COLO829 (cell line): ENCODE measurements at regions not wholly inside any gene's neighbourhood (a gene's known extent, or its start where the extent isn't known, plus 50 kb on each side); places are given as distances from the start of the nearest gene placed in this dataset.
"Not testable (repeated sequence)": the region's sequence is repeated elsewhere in the genome, so short reads cannot be mapped to it uniquely, and the experiment has no call there.

ENCODE experiments used
- DNase-seq: peaks from one replicate; pipeline ENCODE4 v3.0.0; 2012; ENCODE audit warnings: low spot score

DNA sequence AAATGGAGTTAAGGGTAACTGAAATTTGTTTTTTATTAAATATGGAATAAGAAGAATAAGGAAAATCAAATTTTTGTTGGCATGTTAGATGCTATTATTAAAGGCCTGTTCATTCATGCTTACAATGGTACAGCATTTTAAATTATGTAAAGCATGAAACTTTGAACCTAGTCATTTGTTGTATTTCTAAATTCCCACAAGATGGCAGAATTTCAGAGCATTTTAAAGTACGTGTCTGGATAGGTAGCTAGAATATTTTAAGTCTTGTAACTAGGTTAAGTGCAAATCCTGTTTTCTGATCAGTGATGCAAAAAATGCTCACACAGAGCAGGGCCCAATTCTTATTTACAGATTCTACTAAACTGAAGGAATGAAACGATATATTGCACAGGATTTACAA lies 585.6 kb upstream of the MIS18BP1 start:
- peak; percentile 13 for DNase-seq

DNA sequence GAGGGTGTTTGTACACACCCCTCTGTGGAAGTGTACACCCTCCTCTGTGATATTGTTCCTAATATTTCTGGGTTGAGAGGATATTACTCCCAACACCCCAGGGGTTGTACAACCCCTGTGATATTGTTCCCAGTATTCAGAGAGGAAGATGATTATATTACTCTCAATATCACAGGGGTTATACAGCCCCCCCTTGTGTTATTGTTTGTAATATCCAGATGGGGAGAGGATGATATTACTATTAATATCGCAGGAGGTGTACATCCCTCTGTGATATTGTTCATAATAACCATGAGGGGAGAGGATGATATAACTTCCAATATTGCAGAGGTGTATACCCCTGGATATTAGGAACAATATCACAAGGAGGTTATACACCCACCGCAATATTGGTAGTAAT lies 566.1 kb upstream of the MIS18BP1 start:
- no peak for DNase-seq

DNA sequence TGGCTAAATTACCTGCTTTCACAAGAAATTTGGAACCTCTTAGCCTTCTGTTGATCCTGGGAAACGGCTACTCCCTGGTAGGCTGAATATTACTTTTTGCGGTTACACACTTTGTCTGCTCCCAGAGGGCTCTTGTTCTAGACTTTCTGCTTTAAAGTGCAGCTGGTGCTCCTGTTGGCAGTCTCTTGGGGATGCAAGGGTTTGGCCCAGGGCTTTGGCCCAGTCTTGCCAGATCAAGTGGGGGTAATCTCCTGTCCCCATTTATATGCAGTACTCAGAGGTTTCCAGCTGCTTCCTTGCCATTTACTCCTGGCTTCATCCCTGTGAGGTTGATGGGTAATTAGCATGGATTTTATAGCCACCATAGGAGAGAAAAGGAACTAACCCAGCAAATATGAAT lies 558.2 kb upstream of the MIS18BP1 start:
- DNase-seq = no peak

DNA sequence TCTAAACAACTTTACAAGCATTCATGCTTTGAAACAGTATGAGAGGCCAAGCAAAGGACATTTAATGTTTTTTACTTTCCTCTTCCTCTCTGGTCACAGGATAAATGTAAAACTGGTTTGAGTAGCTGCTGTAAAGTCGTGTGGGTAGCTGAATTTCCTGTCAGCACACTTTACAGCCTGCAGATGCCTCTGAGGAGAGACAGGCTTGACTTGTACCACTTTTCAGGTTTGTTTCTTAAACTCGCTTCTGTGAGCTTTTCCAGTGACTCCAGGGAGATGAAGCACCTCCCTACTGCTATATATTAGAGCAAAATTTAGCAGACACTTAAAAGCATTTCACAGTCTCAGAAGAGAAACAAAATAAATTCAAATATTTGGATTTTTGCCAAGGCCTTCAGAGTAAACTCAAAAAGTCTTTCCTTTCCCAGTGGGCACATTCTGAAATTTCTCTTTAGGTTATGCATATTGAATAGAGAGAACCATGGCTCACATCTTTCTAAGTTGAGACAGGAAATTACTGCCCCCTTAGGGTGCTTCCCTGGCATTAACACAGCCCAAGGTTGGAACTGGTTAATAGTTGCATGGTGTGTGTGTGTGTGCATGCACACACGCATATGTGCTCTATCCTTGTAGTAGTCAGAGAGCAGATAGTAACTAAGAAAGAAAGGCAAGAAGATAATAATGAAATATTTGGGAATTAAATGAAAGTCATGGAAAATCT lies 557.3 kb upstream of the MIS18BP1 start:
- DNase-seq = peak; percentile 45

DNA sequence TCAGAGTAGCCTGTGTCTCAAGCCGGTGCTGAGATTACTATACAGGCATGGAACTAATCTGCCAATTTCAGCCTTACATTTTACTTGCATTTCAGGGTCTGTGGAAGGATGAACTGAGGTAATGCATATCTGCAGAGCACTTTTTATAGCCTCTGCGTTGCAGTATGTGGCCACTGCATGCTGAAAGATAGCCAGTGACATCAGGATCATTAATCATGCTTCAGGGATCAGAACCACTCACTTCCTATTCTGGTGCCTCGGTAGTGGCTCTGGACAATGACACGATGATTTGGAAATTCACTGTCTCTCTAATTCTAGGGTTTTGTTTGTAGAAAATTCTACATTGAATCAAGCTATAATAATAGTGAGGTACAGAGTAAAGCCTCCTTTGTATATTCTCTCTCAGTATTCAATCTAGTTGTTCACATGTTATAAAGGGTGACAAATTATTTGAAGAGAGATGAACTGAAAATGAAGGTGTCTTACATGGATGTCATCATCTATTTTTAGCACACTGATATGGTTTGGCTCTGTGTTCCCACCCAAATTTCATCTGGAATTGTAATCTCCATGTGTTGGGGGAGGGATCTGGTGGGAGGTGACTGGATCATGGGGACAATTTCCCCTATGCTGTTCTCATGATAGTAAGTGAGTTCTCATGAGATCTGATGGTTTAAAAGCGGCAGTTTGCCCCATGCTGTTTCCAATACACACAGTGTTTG lies 554.3 kb upstream of the MIS18BP1 start:
- no peak for DNase-seq

DNA sequence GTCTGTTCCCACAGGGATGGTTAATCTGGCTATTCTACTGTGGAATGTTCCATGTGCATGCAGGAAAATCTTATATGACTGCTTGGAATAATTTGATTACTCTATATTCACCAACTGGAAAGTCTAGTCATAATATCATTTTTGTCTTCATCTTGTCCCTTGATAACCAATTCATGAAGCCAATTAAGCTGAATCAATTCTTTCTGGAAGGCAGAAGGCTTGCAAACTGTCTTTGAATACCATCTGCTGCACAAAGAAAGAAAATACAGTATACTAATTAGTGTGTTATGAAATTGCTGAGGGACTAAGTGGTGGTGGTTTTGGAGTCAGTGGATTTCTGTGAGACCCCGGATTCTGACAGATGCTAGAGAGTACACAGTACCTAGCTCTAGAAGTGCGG lies 546.5 kb upstream of the MIS18BP1 start:
- DNase-seq = no peak

DNA sequence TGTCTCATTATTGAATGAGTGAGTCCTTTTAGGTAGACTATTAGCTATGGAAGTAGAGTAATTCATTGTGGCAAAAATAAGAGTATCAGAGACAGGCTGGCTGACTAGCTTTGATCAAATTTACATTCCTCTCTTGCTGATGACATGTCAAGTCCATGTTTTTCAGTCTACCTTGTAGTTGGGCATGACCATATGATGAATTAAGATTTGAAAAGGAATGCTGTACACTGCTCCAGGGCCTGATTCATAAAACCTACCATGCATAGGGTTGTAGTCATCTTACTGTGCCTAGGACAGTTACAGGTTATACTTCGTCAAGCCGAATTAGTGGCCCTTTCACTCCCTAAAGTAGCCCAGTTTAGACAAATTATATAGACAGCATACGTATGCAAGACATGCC lies 545.7 kb upstream of the MIS18BP1 start:
- no peak for DNase-seq

DNA sequence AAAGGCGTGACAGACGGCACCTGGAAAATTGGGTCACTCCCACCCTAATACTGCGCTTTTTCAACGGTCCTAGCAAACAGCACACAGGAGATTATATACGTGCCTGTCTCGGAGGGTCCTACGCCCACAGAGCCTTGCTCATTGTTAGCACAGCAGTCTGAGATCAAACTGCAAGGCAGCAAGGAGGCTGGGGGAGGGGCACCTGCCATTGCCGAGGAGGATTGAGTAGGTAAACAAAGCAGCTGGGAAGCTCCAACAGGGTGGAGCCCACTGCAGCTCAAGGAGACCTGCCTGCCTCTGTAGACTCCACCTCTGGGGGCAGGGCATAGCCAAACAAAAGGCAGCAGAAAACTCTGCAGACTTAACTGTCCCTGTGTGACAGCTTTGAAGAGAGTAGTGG lies 543.0 kb upstream of the MIS18BP1 start:
- DNase-seq = not testable (repeated sequence)

DNA sequence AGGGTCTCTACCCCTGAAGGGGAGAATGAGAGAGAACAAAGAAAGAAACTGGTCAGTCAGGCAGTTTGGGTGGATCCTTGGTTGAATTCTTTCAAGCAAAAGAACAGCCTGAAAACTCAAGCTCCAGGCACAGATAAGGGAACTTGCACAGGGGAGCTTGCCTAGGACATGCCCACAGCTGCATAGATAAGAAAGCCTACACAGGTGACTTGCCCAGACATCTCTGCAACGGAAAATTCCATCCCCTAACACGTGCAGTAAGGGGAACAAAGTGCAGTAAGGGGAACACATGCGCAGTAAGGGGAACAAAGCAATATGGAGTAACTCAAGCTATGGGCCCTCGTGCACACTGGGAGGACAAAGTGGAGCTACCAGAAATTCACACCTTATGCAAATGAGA lies 540.1 kb upstream of the MIS18BP1 start:
- no peak for DNase-seq

DNA sequence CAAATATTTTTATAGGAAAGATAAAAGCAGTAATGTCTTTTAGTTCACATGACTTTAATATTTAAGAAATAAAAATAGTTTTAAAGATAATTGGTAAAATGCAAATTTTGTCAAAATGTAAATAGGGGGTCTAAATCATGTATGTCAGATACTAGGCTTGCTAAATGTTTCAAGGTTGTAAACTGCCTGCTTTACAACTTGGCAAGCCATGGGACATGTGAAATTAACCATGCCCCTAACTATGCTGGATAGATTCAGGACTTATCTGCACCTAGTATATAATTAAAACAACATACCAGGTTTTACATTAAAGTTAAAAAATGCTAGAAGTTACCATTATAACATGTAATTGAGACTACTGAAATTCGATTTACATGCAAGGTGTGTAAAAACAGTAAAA lies 537.3 kb upstream of the MIS18BP1 start:
- no peak for DNase-seq

DNA sequence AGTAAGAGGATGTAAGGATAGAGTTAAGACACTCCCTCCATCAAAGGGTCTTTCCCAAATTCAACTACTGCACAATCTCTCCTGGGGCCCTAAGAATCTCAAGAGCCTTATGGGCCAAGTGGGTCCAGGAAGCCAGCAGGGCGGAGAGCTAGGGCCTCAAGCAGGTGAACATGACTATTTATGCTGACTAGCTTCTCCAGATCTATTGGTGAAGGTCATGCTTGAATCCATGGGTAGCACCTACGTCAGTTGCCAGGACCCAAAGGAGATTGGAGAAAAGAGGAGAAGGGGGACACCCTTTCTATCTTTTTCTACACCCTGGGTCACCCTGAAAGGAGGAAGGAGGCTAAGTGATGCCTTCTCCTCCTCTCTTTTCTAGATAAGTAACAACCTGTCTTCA lies 534.2 kb upstream of the MIS18BP1 start:
- no peak for DNase-seq

DNA sequence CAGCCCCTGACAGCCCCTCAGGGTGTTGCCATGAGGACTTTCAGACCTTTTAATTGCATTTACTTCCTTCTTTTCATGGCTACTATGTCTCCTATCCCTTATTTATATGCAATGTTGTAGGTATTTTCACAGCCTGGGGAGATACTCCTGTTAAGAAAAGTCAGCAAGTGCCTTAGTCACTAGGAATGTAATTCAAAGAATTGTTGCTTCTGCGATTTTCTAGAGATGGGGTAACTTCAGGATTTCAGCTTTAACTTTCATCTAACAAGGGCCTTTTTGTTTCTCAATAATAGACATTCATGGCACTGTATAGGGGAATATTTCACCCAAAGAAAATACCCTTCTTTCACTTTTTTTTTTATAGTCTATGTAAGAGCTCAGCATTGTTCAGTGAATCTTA lies 533.3 kb upstream of the MIS18BP1 start:
- DNase-seq = peak; percentile 69

DNA sequence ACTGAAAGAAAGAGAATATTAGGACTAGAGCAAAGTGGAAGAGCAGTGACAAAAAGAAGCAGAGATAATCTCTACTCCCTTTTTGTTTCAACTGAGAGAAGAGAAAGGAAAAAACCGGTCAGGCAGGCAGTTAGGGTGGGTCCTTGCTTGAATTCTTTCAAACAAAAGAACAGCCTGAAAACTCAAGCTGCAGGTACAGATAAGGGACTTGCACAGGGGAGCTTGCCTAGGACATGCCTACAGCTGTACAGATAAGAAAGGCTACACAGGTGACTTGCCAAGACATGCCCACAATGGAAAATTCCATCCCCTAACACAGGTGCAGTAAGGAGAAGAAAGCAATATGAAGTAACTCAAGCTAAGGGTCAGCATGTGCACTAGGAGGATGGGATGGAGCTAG lies 532.2 kb upstream of the MIS18BP1 start:
- DNase-seq = no peak

DNA sequence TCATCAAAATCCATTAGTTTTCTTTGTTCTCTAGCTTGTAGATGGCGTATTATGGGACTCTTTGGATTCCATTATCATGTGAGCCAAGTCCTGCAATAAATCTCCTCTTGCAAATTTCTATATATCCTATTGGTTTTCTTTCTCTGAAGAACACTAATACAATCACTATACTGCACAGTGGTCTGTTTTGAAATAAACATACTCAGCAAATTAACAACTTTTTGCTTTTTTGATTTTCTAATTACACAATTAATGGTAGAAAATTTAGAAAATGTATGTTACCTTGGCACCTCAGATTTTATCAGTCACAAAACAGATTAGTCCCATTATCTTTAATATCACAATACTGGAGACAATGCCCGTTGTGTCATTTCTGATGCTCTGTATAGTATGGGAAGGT lies 513.2 kb upstream of the MIS18BP1 start:
- DNase-seq = no peak

DNA sequence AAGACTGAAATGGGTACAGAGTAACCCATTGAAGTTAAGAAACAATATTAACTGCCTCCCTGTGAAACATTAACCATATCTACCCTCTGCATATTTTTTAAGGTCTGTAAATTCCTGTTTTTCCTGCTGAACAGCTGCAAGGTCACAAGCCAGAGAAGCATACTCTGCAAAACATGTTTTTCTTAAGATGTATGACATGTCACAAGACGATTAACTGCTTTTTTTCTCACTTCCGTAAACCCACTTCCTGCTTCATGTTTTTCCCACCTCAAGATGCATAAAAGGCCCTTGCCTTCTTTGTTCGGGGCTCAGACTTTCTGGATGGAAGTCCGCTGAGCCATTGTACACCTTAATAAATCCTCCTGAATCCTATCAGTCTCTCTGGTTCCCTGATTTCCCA lies 504.7 kb upstream of the MIS18BP1 start:
- DNase-seq = no peak

DNA sequence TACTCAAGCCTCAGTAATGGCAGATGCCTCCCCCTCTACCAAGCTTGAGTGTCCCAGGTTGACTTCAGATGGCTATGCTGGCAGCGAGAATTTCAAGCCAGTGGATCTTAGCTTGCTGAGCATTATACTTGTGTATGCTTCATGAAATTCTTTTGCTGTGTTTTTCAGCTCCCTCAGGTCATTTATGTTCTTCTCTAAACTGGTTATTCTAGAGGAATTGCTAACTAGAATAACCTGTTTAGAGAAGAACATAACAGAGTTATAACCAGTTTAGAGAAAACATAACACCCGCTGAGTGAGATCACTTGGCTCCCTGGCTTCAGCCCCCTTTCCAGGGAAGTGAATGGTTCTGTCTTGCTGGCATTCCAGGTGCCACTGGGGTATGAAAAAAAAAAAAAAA lies 503.4 kb upstream of the MIS18BP1 start:
- not testable (repeated sequence) for DNase-seq

DNA sequence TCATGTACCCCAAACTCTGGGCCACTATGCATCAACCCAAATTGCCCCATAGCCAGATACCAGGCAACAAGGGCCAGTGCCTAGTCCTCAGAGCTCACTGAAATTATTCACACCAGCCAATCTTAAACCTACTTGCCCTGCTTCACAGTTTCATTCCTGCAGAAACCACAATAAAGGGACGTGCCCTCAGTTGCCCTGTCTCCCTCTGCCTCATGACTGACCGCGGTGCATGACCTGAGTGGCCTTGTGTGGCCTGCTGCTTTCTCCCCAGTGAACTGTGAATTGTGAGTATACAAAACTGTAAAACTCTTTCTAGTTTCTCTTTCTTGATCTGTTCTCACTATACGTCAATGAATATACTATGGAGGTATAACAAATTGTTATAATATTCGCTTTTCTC lies 490.9 kb upstream of the MIS18BP1 start:
- no peak for DNase-seq

DNA sequence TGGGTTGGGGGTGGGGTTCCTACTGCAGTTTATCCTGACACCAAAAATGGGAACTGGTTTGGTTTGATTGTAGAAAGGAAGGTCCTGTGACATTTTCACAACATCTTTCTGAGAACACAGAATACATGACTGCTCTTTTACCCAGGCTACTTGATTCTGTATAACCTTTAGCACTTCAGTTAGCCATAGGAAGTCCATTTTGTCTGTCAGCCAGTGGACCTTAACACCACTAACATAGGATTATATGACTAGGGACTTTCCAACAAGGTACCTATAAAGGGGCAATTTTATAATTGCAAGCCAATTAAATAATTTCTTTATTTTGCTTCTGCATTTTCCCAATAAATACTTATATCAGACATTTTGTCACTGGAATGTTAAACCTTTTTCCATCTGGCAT lies 489.2 kb upstream of the MIS18BP1 start:
- no peak for DNase-seq

DNA sequence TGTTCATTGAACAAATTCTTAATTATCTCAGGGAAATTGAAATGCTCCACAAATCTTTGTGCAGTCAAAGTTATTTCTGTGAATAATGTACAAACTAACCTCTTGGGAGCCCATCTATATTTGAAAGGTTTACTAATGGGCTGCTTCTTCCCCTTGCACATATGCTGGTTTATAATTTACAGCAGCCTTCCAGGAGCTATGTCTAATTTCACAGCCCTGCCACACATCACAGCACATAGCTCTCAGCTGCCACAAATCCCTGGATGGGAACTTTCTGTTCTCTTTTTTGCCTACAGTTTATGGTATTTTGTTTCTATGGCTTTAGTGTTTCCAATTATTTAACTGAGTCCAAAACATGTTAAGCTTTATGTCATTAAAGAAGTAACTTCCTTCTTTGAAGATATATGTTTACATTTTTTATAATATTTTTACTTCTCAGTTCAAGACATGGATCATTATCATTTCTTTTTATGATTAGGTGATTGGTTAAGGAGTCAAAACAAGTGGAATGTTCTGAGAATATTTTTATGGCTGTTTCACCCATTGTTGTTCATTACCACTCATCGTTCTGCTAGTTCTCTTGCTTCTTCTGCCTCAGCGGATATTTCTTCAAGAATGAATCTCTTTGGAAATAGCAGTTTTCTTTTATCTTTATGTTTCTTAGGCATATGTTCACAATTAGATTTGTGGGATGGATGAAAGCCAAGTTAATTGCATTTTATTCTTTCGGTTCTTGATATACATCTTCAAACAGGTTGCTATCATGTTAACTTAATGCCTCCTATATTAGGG lies 475.6 kb upstream of the MIS18BP1 start:
- DNase-seq = no peak

DNA sequence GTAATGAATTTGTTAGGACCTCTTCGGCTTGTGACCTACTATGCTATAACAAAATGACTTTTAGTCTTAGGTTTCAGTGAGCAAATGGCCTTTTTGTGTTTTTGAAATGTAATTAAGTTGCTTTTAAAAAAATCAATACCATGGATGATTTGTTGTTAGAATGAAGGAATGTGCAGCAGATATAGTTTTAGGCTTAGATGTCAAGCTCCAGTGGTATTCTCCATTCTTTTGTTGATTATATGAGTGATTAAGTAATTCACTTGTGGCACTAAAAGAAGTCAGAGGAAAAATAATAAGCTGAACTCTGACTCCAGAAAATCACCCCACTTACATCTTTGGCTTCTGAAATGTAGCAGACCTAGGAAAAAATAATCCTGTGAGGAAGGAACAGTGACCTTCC lies 474.1 kb upstream of the MIS18BP1 start:
- DNase-seq = no peak

DNA sequence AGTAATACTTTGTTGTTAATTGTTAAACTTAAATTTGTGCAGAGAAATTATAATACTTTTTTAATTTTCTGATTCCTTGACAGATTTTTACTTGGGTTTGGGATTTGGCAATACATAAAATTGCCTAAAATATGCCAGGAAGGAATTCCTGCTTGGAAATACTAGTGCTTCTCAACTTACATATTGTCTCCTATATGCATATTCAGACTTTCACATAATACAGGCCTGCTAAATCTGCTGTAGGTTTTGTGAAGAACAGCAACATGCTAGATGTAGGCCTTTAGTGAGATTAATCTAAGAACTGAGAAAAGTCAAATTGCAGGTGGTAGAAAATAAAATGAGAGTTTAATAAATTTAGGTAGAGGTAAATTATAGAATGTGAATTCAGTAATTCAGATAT lies 468.5 kb upstream of the MIS18BP1 start:
- no peak for DNase-seq

DNA sequence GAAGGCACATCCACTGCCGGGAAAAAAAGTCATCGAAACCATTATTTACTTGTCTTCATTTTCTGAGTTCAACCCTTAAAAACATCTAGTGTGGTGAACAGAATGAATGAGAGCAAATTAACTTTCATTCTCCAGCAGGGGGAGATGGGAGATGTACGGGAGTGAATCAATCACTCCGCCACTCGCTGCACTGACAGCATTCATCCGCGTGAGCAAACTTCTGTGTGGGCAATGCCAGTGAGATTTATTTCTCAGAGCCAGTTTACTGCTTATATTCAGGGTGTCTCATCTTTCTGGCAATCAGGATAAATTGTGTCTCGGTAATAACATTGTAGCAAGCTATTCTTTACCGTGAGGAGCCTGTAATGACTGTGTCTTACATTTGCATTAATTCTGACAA lies 463.6 kb upstream of the MIS18BP1 start:
- DNase-seq = no peak

DNA sequence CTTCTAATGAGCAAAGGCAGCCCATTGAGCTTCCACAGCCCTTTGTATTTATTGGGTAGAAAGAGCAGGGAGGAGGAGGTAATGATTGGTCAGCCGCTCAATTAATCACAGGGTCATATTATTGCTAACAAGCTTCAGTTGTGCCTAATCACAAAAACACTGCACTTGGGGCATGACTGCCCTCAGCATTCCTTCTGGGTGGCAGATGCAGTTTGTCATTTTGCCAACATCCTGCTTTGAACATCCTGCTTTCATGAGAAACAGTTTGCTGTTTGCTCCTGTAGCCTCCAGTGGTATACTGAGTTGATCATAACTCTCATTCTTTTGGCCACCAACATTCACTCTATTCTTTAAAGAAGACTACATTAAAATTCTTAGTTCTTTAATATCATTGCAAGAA lies 462.9 kb upstream of the MIS18BP1 start:
- no peak for DNase-seq
